ENCODE measurements at regions not wholly inside any gene's neighbourhood (a gene's known extent, or its start where the extent isn't known, plus 50 kb on each side); places are given as distances from the start of the nearest gene placed in this dataset.
A peak's percentile ranks its signal among the peaks of the same experiment; 100 is the strongest.

DNA sequence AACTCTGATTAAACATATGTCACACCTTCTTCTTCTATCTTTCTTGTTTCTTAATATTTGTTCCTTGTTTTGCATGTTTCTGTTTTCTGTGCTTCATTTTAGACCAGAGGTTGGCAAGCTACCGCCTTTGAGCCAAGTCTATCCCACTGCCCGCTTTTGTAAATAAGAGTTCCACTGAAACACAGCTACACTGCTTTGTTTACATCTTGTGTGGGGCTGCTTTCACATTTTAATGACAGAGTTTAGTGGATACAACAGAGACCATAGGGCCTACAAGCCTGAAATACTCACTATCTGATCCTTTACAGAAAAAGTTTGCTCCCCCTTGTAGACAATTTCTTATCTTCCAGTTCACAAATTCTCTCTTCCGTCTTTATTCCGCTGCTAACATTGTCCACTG is 109.4 kb upstream of the SPACA1 start:
- DNase-seq (ENCODE audit: low read depth in 1 of 2, low spot score in 1 of 2): no peak

DNA sequence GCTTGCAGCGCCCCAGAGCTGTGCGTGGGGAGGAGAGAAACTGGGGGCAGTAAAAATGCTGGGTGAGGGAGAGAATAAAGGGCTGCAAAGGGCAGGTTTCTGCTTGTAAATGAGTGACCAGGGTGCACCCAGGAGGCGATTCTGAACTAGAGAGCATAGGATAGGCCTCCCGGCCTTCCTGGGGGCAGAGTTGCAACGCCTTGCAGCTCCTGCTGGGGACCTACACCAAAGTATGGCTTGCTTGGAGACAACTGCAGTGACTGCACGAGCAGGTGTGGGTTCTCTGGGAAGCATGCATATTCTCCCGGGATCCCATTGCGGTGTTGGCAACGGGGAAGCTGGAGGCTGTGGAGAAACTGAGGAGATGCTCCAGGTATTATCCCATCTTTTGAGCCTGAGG is 111.6 kb upstream of the SPACA1 start:
- DNase-seq (ENCODE audit: low read depth in 1 of 2, low spot score in 1 of 2): no peak

- DNase-seq (ENCODE audit: low read depth in 1 of 2, low spot score in 1 of 2): no peak
These were observed 112.4 kb upstream of the SPACA1 start for GRCh38 chr6:87935196-87935595.

DNA sequence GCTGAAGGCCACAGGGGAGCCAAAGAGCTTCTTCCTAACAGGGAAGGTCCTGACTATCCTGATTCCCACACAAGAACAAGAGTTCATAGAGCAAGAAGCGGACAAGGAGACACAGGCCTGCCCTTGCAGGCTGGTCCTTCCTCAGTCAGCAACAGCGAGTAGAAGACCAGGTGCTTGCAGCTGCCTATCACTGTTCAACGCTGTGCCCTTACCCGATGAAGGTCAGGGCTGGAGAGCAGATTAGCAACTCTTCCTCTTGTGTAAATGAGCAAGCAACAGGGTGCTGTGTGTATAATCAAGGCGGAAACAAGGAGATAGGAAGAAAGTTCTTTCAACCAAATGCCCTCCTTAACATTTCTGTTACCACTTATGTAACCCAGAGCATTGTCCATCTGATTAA is 115.3 kb upstream of the SPACA1 start:
- no peak for DNase-seq (ENCODE audit: low read depth in 1 of 2, low spot score in 1 of 2)

GRCh38 chr6:87929843-87930288 is 117.8 kb upstream of the SPACA1 start:
- peak; percentile 16 to 50 for DNase-seq (ENCODE audit: low read depth in 1 of 2, low spot score in 1 of 2)

GRCh38 chr6:87926687-87927086 is 121.0 kb upstream of the SPACA1 start:
- no peak for DNase-seq (ENCODE audit: low read depth in 1 of 2, low spot score in 1 of 2)

GRCh38 chr6:87926072-87926471 is 121.6 kb upstream of the SPACA1 start:
- DNase-seq (ENCODE audit: low read depth in 1 of 2, low spot score in 1 of 2): no peak

GRCh38 chr6:87925373-87926060 is 122.1 kb upstream of the SPACA1 start:
- no peak for DNase-seq (ENCODE audit: low read depth in 1 of 2, low spot score in 1 of 2)

DNA sequence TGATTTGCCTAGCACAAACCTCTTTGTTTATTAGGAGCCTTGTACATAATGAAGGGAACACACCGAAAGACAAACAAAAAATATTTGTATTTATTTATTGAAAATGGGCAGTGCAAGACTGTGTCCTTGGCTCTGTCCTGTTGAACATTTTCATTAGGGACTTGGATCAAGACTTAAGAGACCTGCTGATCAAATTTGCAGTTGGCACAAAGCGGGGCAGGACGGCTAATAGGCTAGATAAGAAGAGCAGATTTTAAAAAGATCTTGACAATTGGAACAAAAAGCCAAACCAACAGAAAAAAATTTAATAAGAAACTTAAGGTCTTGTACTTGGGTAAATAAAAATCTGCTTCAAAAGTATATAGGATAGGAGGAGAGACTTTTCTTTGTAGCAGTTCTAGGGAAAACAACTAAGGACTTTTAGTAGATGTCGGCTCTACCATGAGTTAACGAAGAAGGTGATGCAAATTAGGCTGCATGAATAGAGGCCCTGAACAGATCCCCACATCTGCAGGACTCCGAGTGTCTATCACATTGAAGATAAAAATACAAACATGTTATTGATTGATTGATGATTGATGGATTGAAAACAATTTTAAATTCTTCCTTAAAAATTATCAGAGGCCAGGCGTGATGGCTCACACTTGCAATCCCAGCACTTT is 124.1 kb upstream of the SPACA1 start:
- no peak for DNase-seq (ENCODE audit: low read depth in 1 of 2, low spot score in 1 of 2)

DNA sequence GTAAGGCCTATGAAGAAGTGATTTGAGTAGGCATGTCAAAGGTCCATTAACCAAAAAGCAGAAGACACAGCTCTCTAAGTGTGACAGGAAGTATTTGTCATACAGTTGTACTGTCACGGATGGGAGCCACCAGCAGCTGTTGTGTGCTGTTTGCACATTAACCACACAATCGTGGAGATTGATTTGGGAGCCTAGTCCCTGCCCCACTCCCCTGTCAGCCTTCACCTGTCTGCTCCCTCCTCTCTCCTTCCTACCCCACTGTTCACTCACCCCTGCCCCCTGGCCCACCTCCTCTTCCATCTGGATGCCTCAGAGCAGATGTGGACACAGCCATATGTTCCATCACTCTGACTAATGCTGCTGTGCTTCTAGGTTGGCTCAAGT is 124.7 kb upstream of the SPACA1 start:
- no peak for DNase-seq (ENCODE audit: low read depth in 1 of 2, low spot score in 1 of 2)

DNA sequence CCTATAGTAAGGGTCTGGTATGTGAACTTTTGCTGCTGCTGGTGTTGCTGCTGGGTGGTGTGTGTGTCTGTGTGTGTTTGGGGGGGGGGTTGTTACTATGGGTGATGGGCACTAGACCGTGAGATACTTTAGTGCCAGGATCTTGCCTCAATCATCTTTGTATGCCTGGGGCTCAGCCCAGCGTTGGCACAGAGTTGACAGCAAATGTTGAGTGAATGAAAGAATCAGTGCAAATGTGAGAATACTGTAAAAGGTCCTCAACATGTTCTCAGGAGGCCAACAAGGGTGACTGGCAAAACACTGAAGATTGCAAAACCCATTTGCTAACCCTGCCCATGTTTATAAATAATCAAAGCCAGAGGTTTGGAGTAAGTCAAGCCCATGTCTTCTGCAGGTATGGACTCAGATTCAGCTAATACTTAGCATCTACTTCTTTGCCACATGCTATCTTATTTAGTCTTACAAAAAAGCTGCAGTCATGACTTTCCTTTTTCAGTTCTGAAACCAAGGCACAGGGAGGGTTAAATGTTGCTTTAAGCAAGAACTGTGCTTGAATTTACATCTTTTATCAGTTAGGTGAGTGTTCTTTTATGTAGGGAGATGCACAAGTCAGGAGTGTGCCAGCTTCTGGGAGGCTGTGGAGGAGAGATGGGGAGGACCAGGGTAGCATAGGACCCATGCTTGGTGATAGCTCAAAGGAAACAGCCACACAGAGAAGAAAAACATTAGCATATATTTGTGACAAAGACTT is 125.3 kb upstream of the SPACA1 start:
- no peak for DNase-seq (ENCODE audit: low read depth in 1 of 2, low spot score in 1 of 2)

GRCh38 chr6:87921034-87921433 is 126.6 kb upstream of the SPACA1 start:
- DNase-seq (ENCODE audit: low read depth in 1 of 2, low spot score in 1 of 2): no peak

GRCh38 chr6:87920245-87920644 is 127.4 kb upstream of the SPACA1 start:
- DNase-seq (ENCODE audit: low read depth in 1 of 2, low spot score in 1 of 2): no peak

DNA sequence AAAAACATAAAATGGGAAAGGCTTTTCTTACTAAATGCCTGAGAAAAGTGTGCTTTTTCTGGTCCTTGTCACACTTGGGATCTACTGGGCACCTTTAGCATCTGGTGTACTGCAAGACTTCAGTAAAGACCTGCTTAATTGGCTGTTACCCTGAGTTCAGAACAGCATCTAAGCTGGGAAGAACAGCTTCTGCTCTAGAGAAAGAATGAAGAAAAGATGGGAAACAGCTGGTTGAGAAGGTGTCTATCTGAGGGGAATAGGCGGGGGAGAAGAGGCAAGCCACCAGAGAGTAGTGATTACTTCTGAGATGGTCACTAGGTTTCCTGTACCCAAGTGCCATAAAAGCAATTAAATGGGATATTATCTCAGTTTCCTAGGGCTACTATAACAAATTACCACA is 128.2 kb upstream of the SPACA1 start:
- DNase-seq (ENCODE audit: low read depth in 1 of 2, low spot score in 1 of 2): no peak

DNA sequence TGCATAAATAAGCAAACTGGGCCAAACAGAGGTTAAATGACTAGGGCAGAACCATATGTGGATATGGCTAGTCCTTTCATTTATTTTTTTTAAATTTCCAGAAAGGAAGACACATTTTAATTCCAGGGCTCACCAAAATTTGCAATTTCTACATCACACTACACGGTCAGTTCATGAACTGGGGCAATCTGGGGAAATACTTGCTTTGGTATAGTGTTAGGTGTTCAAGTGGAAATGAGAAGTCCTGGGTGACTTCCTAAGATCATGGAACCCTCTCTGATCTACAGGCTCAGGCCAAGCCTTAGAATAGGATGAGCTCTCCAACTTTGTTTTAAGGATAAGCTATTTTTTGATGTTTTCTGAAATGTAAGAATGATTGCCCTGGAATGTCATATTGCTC is 128.6 kb upstream of the SPACA1 start:
- DNase-seq (ENCODE audit: low read depth in 1 of 2, low spot score in 1 of 2): no peak

- DNase-seq (ENCODE audit: low read depth in 1 of 2, low spot score in 1 of 2): no peak
These were observed 129.1 kb upstream of the SPACA1 start for GRCh38 chr6:87918461-87918941.

DNA sequence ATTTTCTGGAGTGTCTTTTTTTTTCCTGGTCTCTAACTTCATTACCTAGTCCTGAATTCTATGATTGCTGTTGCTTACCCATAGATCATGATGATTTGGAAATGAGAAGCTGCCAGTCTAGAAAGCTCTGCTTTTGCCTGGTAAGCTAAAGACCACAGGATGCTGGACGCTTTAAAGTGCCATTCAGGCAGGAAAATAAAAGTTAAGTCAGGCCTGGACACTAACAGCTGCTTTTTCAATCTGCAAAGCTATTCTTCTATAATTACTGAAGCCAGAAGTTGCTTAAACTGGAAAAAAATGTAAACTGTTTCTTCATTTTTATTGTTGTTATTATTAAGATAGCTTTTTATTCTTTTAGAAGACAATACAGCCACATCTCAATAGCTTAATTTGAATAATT is 129.8 kb upstream of the SPACA1 start:
- no peak for DNase-seq (ENCODE audit: low read depth in 1 of 2, low spot score in 1 of 2)

DNA sequence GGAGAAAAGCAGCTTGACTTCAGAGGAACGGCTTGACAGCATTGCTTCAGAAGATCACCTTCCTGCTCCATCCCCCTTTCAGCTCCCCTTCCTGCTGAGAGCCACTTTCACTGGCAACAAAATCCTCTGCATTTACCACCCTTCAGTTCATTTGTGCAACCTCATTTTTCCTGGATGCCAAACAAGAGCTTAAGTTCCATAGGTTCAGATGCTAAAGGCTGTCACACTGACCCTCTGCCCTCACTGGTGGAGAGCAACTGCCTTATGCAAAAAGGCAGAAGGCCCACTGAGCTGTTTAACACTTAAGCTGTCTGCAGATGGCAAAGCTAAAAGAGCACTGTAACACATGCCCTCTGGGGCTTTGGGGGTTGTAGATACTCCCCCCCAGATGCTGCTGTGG is 131.2 kb upstream of the SPACA1 start:
- DNase-seq (ENCODE audit: low read depth in 1 of 2, low spot score in 1 of 2): no peak

DNA sequence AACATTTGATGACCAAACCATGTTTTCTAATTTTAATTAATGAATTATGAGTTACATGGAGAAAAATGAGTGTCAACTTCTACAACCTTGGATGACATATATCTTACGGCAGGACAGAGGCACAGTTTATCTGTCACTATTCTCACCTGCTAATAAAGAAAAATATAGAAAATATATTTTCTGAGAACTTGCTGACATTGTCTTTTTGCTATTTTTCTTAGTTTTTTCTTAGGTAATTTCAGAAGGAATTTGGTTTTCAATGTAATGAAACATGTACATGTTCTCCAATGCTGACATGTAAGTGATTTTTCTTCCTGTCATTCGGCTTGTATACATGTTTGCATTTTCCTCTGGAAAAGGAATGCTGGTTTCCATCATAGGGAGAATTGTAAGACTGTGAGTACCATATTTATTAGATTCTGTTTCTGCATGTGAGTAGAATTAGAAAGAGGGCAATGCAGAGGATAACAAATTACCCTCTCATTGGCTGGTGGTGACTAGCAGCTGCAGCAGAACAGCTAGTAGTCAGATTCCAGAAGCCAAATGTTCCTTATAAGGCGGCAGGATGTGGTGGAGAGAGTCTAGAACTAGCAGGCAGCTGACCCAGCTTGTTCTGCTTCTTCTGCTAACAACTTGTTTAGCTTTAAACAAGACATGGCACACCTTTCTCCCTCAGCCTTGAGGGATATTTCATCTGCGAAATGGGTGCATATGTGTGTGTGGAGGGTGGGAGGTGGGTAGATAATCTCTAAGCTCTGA is 132.8 kb upstream of the SPACA1 start:
- no peak for DNase-seq (ENCODE audit: low read depth in 1 of 2, low spot score in 1 of 2)

DNA sequence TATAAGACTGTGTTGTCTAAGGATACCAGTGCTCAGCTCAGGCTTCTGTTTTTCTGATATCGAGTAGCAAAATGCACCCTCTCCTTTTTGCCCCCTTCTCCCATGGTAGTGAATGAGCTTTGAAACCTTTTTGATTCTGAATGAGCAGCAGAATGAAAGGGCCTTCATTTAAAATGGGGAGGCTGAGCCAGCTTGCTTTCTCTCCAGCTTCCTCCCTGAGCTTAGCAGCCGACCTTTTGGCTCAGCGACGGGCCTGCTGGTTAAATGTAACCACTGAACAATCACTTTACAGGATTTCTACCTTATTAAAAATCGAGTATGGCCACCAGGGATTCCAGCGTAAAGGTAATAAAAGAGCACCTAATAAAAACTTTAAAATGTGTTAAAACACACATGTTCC is 133.7 kb upstream of the SPACA1 start:
- DNase-seq (ENCODE audit: low read depth in 1 of 2, low spot score in 1 of 2): no peak

- no peak for DNase-seq (ENCODE audit: low read depth in 1 of 2, low spot score in 1 of 2)
These were observed 135.5 kb upstream of the SPACA1 start for GRCh38 chr6:87912102-87912501.
